ENCODE measurements at regions not wholly inside any gene's neighbourhood (a gene's known extent, or its start where the extent isn't known, plus 50 kb on each side); places are given as distances from the start of the nearest gene placed in this dataset.

DNA sequence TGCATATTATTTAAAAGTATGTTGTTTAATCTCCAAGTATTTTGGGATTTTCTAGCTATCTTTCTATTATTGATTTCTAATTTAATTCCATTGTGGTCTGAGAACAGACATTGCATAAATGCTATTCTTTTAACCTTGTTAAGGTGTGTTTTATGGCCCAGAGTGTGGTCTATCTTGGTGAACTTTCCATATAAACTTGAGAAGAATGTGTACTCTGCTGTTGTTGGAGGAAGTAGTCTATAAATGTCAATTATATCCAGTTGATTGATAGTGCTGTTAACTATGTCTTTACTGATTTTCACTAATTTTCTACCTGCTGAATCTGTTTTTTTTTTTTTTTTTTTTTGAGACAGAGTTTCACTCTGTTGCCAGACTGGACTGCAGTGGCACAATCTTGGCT lies 180.9 kb downstream of the ZNF621 start:
- DNase-seq: no peak

DNA sequence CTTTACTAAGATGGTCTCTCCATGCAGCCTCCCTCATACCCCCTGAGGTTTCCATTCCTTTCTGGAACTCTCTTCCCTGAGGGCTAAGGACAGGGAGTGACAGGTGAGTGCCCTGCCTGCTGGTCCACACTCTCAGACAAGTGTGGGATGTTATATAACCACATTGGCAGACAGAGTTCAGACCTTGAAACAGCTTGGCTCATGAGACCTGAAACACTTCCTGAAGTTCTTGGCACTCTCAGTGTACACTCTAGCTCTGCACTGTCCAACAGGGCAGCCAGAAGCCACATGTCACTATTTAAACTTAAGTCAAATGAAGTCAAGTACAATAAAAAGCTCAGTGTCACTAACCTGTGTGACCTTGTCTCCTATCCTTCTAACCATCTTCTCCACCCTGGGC lies 188.5 kb downstream of the ZNF621 start:
- DNase-seq: no peak

DNA sequence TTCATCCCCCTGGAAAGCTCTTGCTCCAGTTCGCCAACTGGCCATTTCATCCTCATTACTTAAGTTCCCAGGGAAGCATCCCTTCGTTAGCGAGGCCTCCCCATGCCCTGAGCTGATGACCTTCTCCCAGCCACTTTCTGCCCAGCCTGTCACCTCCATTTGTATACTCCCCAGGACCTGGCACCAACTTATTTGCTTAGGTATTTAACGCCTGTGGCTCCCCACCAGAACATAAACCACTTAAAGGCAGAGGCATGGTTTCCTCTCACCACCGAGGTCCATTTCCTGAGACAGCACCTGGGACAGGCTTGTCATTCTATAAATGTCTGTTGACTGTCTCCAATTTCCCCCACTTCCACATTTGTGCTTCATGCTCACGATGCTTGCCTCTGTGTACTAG lies 189.0 kb downstream of the ZNF621 start:
- DNase-seq: no peak

DNA sequence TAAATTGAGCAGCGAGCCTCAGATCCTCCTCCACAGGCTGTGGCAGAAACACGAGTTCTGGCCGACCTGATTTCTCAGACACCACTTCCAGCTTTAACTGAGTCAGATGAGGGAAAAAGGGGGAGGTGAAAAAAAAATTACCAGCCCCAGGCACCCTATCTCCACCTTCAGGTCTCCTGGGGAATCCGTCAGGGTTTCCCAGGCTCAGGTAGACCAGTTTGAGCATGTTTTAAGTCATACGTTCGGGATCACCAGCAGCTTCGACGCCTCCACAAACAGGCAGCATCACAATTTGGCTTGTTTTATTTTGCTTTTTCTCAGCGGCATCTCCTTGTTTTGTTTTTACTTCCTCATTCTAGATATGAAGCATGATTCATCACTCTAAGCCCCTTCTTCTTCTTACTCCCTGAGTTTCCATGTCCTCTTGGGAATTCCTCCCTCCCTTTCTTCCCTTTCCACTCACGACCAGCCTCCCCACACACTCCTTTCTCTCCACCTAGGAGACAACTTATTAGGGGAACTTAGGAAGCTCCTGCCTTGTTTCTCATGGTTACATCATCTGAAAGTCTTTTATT lies 190.1 kb downstream of the ZNF621 start:
- DNase-seq: no peak

DNA sequence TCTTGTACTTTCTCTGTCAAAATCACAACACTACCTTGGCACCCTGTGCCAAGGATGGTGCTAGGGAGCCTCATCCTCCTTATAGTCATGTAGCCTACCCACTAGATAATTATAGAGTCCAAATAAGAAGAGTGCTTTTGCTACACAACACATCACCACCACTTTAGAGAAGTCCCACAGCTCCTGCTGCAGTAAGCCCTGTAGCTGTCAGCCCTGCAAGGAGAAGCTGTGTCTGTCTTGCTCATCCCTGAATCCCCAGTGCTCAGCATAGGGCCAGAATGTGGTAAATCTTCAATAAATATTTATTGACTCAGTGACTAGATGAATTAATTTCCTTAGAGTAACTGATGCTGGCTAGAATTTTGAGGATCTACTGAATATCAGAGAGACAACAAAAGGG lies 190.8 kb downstream of the ZNF621 start:
- no peak for DNase-seq

DNA sequence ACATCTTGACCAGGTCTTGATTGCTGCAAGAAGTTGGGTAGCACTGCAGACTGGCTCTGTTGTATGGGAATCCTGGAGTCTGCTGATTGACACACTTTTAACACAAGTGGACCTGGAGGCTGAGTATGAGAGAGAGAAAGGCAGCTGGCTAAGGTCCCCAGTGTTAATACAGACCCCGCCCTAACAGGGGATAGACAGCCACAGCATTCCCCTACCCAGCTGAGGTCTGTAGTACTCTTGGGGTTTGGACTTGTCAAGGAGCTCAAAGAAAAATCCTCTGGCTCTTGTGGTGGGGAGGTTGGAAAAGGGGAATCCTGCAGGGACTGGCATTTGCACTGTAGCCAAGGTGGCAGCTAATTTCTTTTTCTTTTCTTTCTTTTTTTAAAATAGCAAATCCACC lies 192.7 kb downstream of the ZNF621 start:
- DNase-seq: no peak

DNA sequence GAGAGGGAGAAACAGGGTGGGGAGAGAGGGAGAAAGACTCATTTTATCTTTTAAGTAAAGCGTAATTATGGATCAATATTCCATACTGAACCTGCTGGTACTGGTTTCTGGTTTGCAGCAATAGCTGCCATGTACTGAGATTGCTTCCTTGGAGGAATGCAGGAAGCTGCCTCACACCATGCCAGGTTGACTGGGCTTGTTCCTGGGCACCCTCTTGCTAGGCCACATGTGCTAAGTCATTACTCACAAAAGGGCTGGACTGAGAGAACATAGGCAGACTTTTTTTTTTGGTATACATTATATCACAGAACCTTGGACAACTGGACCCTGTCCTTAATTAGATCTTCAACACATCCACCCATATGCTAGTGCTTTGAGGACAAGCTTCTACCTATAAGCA lies 193.4 kb downstream of the ZNF621 start:
- DNase-seq: no peak

DNA sequence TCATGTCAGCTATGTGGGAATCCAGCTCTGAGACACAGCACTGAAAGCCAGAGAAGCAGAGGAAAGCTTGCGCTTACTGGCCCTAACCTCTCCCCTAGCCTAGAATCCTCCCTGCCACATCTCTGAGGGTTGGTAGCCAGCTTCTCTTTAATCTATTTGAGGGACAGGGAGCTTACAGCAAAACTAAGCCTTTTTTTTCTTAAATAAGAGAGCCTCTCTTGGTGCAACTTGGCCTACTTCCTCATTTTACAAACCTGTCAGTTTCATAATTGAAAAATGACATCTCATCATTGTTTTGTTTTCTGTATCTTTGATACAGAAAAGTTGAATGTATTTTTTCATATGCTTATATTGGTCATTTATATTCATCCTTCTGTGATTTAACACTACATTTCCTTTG lies 193.9 kb downstream of the ZNF621 start:
- DNase-seq: no peak

DNA sequence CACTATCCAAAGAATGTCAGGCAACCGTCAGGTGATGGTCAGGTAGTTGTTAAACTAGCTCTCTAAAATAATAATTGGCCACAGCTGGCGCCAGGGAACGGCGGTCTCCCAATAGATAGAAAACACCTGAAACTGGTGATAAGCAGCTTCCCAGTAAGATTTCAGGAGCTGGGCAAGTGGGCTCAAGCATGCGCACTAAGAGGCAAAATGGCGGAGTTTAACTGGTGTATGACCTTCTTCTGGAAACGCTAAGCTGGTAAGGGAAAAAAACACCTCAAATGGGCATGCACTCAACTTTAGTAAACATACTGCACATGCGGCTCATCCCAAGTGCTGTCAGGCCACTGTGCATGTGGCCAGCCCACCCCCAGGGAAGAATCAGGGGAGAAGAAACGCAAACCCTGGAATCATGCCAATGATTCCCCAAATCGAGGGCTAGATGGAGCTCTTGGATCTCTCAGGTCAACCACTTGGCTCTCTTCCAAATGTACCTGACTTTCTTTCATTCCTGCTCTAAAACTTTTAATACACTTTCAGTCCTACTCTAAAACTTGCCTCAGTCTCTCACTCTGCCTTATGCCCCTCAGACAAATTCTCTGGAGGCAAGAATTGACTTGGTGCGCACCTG lies 195.0 kb downstream of the ZNF621 start:
- peak; percentile 72 for DNase-seq

DNA sequence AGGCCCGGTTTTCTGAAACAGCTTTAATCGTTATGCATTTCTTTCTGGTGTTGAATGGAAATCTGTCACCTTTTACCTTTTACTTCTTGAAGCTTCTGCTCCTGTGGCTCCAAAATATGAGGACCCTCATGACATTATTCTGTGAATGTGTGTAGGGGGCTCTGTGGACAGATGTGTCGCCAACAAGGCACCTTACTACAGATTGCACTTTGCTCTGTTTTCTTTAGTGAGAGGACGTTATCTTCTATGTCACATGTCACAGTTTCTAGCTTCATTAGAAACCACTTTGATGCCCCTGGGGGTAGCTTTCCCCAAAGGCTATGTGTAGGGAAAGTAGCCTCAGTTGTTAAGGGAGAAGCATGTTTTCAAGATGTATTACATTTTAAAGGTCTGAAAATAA lies 195.6 kb downstream of the ZNF621 start:
- DNase-seq: no peak

DNA sequence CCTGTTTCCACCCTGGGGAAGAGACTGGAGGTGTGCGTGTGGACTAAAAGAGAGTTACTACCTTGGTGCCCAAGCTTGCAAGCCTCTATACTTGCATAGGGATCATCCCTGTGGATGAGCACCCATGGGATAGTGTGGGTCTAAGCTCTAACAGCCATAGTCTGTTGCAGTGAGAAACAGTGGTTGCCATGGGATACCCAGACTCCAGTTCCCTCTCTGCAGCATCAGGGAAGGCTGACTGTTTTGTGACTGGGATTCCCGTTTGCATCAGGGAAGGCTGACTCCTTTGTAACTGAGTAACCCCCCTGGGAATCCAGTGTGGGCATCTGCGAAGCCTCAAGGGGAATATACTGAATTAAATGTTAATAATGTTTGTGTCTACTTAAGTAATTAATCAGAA lies 196.1 kb downstream of the ZNF621 start:
- DNase-seq: no peak

DNA sequence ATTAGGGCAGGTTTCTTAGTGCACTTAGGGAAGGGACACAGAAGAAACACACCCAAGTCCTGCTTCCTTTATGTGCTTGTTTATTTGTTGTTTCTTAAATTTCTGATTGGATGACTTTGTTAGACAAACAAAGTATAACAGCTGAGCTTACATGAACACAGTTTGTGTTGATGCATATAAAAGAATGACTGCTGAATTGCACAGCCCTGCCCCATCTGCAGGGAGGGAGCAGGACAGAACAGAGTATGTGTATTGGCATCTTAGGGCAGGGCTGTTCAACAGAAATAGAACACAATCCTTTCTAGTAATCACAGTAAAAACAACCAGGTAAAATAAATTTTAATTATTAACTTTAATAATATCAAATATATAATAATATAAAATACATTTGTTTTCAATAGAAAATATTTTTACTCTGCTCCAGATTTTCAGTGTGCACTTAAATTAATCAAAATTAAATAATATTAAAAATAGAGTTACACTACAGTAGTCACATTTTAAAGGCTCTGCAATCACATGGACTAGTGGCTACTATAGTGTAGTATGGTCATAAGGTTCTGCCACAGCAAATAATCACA lies 198.4 kb downstream of the ZNF621 start:
- no peak for DNase-seq

DNA sequence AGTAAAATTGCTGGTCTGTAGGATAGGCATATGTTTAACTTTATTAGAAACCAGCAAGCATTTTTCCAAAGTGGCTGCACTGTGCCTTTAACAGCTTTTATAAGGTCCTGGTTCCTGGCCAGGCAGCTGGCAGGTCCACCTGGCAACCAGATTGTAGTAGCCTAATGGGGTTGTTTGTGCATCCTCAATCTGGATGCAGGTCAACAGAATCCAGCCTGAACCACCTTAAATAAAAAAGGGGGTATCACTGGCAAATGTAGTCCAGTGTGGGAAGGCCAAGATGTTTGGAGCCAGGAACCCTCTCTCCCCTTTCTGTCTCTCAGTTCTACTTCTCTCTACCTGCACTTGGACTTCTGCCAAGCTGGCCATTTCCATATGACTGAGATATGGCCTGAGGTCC lies 200.3 kb downstream of the ZNF621 start:
- DNase-seq: peak; percentile 78

DNA sequence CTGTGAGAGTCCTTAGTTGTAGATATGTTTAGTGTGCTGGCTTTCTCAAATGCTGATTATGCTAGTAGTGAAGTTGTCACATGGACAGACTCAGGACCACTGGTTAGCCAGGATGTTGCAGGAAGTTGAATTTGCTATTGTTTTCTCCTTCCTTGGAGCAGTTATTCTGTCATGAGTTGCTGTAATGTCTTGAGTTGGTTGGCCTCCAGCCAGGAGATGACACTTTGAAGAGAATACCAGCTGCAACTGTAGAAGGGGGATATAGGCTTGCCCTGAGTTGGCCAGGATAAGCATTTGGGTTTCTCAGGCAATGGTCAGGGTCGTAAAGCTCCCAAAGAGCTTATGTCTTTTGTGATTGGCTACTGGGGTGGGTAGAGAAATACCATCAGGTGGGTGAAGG lies 206.7 kb downstream of the ZNF621 start:
- no peak for DNase-seq

DNA sequence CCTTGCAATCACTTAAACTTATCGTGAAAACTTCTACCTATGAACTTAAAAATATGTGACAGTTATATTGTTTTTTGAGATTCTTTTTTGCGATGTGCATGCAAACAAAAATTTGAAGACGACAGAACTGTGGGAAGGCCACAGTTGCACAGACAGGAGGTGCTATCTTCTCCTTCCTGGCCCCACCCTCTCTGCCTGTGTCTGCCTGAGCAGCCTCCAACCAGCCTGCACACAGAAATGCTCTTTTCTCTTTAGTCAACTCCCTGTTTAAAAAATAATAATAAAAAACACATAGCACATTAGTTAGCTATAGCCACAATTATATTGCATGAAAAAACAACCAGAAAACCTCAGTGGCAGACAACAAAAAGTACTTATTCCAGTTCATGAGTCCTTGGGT lies 212.2 kb downstream of the ZNF621 start:
- DNase-seq: no peak

DNA sequence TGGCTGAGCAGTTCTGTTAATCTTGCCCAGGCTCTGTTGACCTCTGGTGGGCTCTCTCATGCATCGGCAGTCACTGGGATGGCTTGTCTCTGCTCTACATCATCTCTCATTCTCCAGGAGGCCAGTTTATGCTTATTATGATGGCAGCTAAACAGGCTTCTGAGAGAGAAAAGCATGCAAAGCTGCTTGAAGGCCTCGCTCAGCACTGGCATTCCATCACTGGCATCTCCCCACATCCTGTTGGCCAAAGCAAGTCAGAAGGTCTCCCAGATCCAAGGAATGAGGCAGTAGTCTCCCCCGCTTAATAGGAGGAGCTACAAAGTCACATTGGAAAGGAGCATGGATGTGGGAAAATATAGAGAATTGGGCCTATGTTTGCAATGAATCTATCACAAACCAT lies 212.6 kb downstream of the ZNF621 start:
- DNase-seq: no peak

DNA sequence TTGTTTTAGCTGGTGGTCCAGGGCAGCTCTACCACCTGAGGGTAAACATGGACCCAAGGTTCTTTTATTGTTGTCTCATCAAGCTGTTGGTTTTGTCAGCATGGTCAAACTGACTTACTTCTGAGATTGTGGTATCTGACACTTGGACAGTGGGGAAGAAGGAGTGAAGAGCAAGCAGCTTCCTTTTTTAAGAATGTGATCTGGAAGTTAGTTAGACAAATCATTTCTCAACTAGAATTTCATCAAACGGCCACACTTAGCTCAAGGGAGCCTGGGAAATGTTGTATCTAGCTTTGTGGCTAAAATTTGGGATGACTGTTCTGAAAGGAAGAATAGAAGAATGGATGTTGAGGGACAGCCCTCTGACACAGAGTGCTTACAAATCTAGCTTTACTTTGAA lies 215.2 kb downstream of the ZNF621 start:
- no peak for DNase-seq

DNA sequence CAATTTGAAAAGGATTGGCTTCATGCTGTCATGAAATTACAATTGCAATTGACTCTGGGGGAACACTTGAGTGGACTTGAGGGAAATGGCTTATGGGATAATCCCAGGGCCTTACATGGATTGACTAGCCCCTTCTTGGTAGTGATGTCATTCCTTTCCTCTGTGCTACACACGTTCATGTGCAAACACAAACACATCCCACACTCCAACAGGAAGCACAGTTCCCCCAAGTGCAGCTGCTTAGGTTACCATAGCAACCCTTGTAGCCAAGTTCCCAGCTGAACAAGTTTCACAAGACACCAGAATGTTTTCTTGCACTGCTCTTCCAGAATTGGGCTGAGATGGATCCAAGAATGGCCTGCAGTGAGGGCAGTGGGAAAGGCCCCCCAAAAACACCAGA lies 217.0 kb downstream of the ZNF621 start:
- peak; percentile 38 for DNase-seq

DNA sequence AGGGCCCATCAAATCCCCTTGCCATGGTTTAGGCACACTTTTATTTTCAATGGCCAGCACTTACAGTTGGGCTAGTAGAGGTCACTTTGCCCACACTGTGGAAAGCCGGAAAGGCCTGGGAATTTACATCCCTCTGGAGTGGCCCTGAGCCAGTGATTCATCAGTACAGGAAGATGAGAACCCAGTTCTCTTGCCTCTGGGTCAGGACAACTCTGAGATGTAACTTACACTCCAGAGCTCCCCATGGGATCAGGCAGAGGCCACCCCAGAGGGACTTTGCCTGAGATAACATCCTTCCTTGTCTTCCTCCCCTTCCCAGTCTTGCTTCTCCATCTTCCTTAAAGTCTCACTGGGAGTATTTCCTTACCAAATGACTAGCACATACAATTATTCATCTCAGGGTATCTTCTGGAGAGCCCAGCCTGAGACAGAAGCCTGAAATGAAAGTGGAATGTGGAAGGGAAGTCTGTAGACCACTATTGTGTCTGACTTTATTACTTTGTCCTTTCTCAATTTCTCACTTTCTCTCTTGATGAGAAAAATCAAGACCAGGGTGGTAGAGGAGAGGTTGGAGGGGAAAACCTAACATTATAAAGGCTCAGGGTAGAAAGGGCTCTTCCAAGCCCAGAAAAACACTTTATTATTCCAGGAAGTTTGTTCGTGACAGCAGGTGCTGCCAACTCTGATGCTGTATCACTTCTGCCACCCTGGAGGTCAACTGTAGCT lies 220.8 kb downstream of the ZNF621 start:
- DNase-seq: no peak

DNA sequence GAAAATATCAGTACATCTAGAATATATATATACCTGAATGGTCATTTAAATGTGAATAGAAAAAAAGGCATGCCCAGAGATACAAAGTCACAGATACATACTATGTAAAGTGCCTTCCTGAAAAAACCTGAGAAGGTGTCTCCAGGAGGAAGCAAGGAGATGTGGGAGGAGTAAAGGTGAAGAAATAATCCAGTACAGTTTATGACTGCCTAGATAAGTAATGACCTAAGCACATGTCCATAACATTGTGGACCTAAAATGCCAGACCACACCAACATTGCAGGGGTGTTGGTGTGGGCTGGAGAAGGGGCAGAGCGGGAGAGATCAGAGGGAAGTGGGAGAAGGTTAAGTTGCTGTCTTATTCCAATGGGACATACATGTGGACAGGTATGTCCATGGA lies 226.9 kb downstream of the ZNF621 start:
- DNase-seq: no peak

DNA sequence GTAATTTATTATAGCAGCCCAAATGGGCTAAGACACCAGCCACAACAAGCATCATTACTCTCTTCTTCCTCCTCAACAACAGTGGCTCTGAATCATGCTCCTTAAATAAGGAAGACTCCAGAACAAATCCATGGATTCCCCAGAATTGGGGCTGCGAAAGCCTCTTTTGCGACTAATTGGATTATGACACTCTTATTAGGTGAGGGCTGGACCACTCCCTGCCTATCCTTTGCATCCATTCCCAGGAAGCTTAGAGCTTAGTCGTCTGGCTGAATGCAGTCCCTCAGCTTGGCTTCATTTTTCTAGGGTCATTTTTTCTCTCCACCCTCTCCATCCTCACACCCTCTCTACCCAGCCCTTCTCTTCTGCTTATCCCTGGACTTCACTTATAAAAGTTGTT lies 227.7 kb downstream of the ZNF621 start:
- DNase-seq: no peak

DNA sequence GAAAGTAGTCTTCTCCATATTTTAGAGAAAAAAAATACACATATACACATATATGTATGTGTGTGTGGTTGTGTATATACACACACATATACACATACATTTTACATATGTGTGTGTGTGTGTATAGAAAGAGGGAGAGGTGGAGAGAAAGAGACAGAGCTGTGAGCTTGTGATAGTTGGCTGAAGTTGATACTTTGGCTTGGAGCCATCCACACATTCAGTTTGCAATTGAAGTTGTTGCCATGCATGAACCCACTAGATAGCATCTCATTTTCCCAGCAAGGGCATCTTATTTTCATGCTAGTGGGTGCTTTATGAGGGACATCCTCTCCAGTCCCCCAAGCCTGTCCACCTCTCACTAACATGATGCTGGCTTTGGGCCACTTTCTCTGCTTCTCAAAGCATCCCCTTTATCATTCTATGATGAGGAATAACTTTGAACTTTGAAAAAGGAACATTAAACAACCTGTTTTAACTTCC lies 228.6 kb downstream of the ZNF621 start:
- no peak for DNase-seq

DNA sequence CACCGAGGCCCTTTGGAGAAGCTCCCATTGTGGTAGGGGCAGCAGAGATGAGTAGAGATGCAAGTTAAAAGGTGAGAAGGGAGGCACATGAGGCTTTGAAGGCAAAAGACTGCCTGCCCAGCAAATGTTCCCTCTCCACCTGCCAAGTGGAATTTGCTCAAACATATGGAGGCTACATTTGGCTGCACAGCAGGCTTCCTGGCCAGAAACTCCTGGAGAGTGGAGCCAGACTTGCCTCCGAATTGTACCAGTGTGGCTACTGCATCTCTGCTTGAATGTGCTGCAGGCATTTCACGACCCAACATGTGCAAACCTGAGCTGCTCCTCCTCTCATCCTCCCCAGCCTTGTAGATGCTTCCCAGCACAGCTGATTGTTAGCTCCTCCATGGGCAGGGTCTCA lies 229.2 kb downstream of the ZNF621 start:
- no peak for DNase-seq

DNA sequence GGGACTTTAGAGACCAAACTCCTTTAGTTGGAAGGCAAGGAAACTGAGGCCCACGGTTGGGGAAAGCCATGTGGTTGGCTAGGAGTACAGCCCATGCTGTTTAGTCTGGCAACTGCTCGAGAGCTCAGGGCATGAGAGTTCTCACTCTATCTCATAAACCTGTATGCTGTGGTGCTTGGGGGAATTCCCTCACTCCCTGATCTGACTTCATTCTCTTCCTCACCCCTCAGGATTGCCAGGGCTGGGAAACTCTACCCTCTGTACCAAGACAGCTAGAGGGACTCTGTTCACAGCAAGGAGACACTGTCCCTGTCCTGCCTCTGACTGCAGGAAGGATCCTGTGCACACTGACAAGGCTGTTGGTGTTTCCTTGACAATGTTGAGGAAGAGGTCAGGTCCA lies 230.2 kb downstream of the ZNF621 start:
- DNase-seq: no peak

Measured in NCI-H1105 (cell line).